GM12891 (cell line): ENCODE measurements at regions not wholly inside any gene's neighbourhood (a gene's known extent, or its start where the extent isn't known, plus 50 kb on each side); places are given as distances from the start of the nearest gene placed in this dataset.

Experiments
- DNase-seq: peaks from one replicate; pipeline ENCODE4 v3.0.0; 2011; ENCODE audit warnings: low spot score; ENCODE audit not compliant: insufficient read length
- FAIRE-seq: peaks from 2 replicates; lab custom pipeline; 2011; peaks lifted over from hg19 to GRCh38; lab: Jason Lieb, UNC
- PAX5 ChIP-seq: IDR thresholded peaks from 2 replicates; pipeline ENCODE4 v1.6.1; 2011; ENCODE audit warnings: low read length, moderate library complexity, mild to moderate bottlenecking; ENCODE audit not compliant: insufficient read depth, severe bottlenecking
- POLR2A ChIP-seq: IDR thresholded peaks from 2 replicates; pipeline ENCODE4 v1.6.1; 2011; ENCODE audit warnings: low read depth, low read length, control low read depth
- POLR2AphosphoS5 ChIP-seq: IDR thresholded peaks from 2 replicates; pipeline ENCODE4 v1.6.1; 2011; ENCODE audit warnings: low read depth, low read length, control low read depth
- POU2F2 ChIP-seq: IDR thresholded peaks from 2 replicates; pipeline ENCODE4 v1.6.1; 2011; ENCODE audit warnings: low read depth, mild to moderate bottlenecking, control low read depth, low read length, moderate library complexity
- SPI1 ChIP-seq: IDR thresholded peaks from 2 replicates; pipeline ENCODE4 v1.6.1; 2011; ENCODE audit warnings: low read depth, low read length, control low read depth
- TAF1 ChIP-seq: IDR thresholded peaks from 2 replicates; pipeline ENCODE4 v1.6.1; 2011; ENCODE audit warnings: low read depth, low read length, control low read depth

- DNase-seq (no peak), FAIRE-seq (no peak)
- no peak for TF ChIP-seq POLR2AphosphoS5
- no peak for TF ChIP-seq PAX5
- no peak for TF ChIP-seq TAF1
- no peak for TF ChIP-seq POLR2A
- TF ChIP-seq POU2F2: no peak
- TF ChIP-seq SPI1: no peak
These were observed 237.9 kb downstream of the EMX2 start for GRCh38 chr10:117780411-117780810.

GRCh38 chr10:117781216-117781831 lies 238.8 kb downstream of the EMX2 start:
- DNase-seq (no peak), FAIRE-seq (no peak)
- TF ChIP-seq POLR2A: no peak
- TF ChIP-seq TAF1: no peak
- TF ChIP-seq SPI1: no peak
- TF ChIP-seq POU2F2: no peak
- no peak for TF ChIP-seq PAX5
- no peak for TF ChIP-seq POLR2AphosphoS5

- DNase-seq (no peak), FAIRE-seq (no peak)
- TF ChIP-seq PAX5 (no peak), POLR2A (no peak), POLR2AphosphoS5 (no peak), TAF1 (no peak), POU2F2 (no peak), SPI1 (no peak)
These were observed 239.7 kb downstream of the EMX2 start for GRCh38 chr10:117782276-117782675.

GRCh38 chr10:117783698-117784395 lies 241.3 kb downstream of the EMX2 start:
- no peak for DNase-seq
- TF ChIP-seq POLR2A (no peak), POLR2AphosphoS5 (no peak)
- FAIRE-seq: no peak

- TF ChIP-seq SPI1: no peak
- TF ChIP-seq POLR2AphosphoS5: no peak
- TF ChIP-seq TAF1: no peak
- TF ChIP-seq POU2F2: no peak
- no peak for TF ChIP-seq POLR2A
- no peak for TF ChIP-seq PAX5
- no peak for DNase-seq
- FAIRE-seq: no peak
These were observed 242.2 kb downstream of the EMX2 start for GRCh38 chr10:117784776-117785175.

GRCh38 chr10:117788911-117789310 lies 246.4 kb downstream of the EMX2 start:
- DNase-seq (no peak), FAIRE-seq (no peak)
- no peak for TF ChIP-seq PAX5
- TF ChIP-seq POU2F2: no peak
- no peak for TF ChIP-seq SPI1
- TF ChIP-seq POLR2AphosphoS5: no peak
- no peak for TF ChIP-seq TAF1
- TF ChIP-seq POLR2A: no peak

- no peak for DNase-seq
- FAIRE-seq: no peak
- TF ChIP-seq PAX5 (no peak), POLR2AphosphoS5 (no peak)
These were observed 247.6 kb downstream of the EMX2 start for GRCh38 chr10:117790179-117790578.

GRCh38 chr10:117790621-117791020 lies 248.1 kb downstream of the EMX2 start:
- TF ChIP-seq TAF1 (no peak), PAX5 (no peak), POLR2AphosphoS5 (no peak), POU2F2 (no peak), POLR2A (no peak), SPI1 (no peak)
- FAIRE-seq (no peak), DNase-seq (no peak)

- TF ChIP-seq SPI1 (no peak), PAX5 (no peak), POLR2AphosphoS5 (no peak), POLR2A (no peak), POU2F2 (no peak), TAF1 (no peak)
- DNase-seq: no peak
- no peak for FAIRE-seq
These were observed 249.7 kb downstream of the EMX2 start for GRCh38 chr10:117792214-117792613.

- DNase-seq (no peak), FAIRE-seq (no peak)
- TF ChIP-seq POLR2AphosphoS5 (no peak), TAF1 (no peak), POLR2A (no peak), PAX5 (no peak), POU2F2 (no peak), SPI1 (no peak)
These were observed 250.5 kb downstream of the RAB11FIP2 start for GRCh38 chr10:117796130-117796745.
